Skeletal muscle tissue (tissue), 3 donors: ENCODE measurements at regions not wholly inside any gene's neighbourhood (a gene's known extent, or its start where the extent isn't known, plus 50 kb on each side); places are given as distances from the start of the nearest gene placed in this dataset.
"Not testable (repeated sequence)": the region's sequence is repeated elsewhere in the genome, so short reads cannot be mapped to it uniquely, and the experiment has no call there.

ENCODE experiments used
- H3K27ac ChIP-seq: one replicate; pipeline ENCODE4 v1.7.0; 2013; ENCODE audit warnings: mild to moderate bottlenecking, low read depth, low read length, inconsistent platforms
- H3K27me3 ChIP-seq, 3 donors: one replicate each; pipeline ENCODE4 v1.7.0; 2013; ENCODE audit warnings: low read length in 3 of 3; ENCODE audit not compliant: control insufficient read depth in 3 of 3, insufficient read depth in 3 of 3
- H3K36me3 ChIP-seq, 3 donors: one replicate each; pipeline ENCODE4 v1.7.0; 2013; ENCODE audit warnings: low read length in 3 of 3; ENCODE audit not compliant: control insufficient read depth in 3 of 3, insufficient read depth in 3 of 3
- H3K4me1 ChIP-seq, 3 donors: one replicate each; pipeline ENCODE4 v1.7.0; 2013; ENCODE audit warnings: low read length in 3 of 3, mild to moderate bottlenecking in 3 of 3; ENCODE audit not compliant: control insufficient read depth in 3 of 3, insufficient read depth in 3 of 3
- H3K4me3 ChIP-seq, 3 donors: one replicate each; pipeline ENCODE4 v1.7.0; 2013; ENCODE audit warnings: low read length in 3 of 3
- H3K9ac ChIP-seq, 3 donors: one replicate each; pipeline ENCODE4 v1.7.0; 2013; ENCODE audit warnings: low read length in 3 of 3, mild to moderate bottlenecking in 3 of 3, moderate library complexity in 2 of 3, low read depth in 1 of 3
- H3K9me3 ChIP-seq, 3 donors: one replicate each; pipeline ENCODE4 v1.7.0; 2013; ENCODE audit warnings: low read length in 3 of 3; ENCODE audit not compliant: control insufficient read depth in 3 of 3
- donor health status: Osteomylitis.

DNA sequence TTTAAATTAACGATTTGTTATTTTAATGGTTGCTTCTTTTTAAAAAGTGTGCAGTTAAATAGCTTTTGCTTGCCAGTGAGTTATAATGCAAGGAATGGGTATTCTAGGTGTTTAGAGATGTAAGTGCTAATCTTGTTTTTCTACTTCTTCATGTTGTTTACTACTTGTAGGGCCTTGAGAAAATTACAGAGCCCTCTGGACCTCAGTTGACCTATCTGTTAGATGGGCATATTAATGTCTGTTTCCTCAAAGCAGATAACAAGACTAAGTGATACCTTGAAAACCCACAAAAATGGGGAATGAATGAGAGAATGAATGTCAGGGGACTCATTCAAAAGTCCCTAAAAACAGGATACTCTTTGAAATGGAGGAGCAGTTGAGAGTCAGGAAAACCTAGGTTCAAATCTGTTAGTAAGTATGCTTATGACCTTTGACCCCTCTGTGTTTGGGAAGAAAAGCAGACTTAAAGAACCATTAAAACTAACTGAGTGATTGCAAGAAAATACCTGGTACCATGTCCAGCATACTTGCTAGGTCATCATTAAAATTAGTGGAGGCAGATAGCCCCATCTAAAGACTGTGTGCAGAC is 419.5 kb downstream of the EDEM1 start:
- H3K36me3 ChIP-seq, result no peaks in the 10 kb centered on the region

DNA sequence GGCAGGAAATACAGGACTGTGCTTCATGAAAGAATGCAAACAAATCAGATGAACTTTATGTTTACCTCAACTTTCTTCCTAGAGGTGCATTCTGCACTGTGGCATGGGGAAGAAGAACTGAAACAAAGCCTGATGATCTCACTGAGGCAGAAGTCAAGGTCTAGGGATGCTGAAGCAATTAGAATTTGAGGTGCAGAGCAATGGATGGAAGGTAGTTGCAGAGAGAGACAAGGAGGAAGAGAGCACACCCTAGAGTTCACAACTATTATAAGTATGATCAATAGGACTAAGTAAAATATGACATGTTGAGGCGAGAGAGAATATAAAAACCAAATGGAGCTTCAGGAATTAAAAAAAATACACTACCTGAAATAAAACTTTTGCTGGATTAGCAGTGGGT is 420.1 kb downstream of the EDEM1 start:
- Histone ChIP-seq H3K9ac (no peak overlapping the region), H3K9me3 (no peaks in the 10 kb centered on the region), H3K27ac (no peak overlapping the region), H3K27me3 (no peaks in the 10 kb centered on the region), H3K36me3 (no peaks in the 10 kb centered on the region), H3K4me1 (no peaks in the 10 kb centered on the region), H3K4me3 (no peak overlapping the region)

More for the DNA sequence above, 419.5 kb downstream of the EDEM1 start:
- Histone ChIP-seq H3K27ac (no peak overlapping the region), H3K27me3 (no peaks in the 10 kb centered on the region), H3K9ac (no peak overlapping the region), H3K9me3 (no peaks in the 10 kb centered on the region), H3K4me3 (no peak overlapping the region), H3K4me1 (no peaks in the 10 kb centered on the region)

DNA sequence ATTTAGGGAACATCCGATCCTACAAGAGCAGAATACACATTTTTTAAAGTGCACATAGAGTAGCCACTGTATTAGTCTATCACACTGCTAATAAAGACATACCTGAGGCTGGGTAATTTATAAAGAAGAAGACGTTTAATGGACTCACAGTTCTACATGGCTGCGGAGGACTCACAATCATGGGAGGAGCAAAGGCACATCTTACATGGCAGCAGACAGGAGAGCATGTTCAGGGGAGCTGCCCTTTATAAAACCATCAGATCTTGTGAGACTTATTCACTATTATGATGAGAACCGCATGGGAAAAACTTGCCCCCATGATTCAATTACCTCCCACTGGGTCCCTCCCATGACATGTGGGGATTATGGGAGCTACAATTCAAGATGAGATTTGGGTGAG is 421.5 kb downstream of the EDEM1 start:
- H3K27ac ChIP-seq, H3K9ac ChIP-seq, H3K4me3 ChIP-seq, H3K36me3 ChIP-seq, H3K9me3 ChIP-seq, H3K27me3 ChIP-seq, H3K4me1 ChIP-seq: not testable (repeated sequence)

- Histone ChIP-seq H3K9ac (no peak overlapping the region), H3K27me3 (no peaks in the 10 kb centered on the region), H3K4me1 (no peaks in the 10 kb centered on the region), H3K27ac (no peak overlapping the region), H3K9me3 (no peaks in the 10 kb centered on the region), H3K36me3 (no peaks in the 10 kb centered on the region), H3K4me3 (no peak overlapping the region)
Measured at GRCh38 chr3:5613599-5613998, 426.1 kb downstream of the EDEM1 start.

- Histone ChIP-seq H3K27ac (no peak overlapping the region), H3K27me3 (no peaks in the 10 kb centered on the region), H3K9ac (no peak overlapping the region), H3K9me3 (no peaks in the 10 kb centered on the region), H3K4me3 (no peak overlapping the region), H3K4me1 (no peaks in the 10 kb centered on the region), H3K36me3 (no peaks in the 10 kb centered on the region)
Measured at GRCh38 chr3:5616873-5617272, 429.4 kb downstream of the EDEM1 start.

DNA sequence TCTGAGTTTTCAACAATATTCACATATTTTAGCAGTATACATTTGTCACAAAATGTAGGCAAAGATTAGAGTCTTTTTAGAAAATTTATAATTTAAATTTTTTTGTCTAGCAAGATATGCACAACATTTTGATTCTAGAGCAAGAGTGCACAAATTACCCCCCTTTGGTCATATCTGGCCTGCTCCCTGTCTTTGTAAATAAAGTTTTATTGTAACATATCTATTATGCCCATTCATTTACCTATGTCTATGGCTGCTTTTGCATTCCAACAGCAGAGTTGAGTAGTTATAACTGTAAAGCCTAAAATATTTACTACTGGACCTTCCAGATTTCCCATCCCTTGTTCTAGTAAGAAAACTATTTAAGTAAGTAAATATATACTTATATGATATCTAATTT is 430.7 kb downstream of the EDEM1 start:
- H3K9ac ChIP-seq, result no peak overlapping the region
- H3K36me3 ChIP-seq, result no peaks in the 10 kb centered on the region
- H3K27ac ChIP-seq, result no peak overlapping the region
- no peaks in the 10 kb centered on the region for H3K27me3 ChIP-seq
- H3K4me1 ChIP-seq, result no peaks in the 10 kb centered on the region
- no peak overlapping the region for H3K4me3 ChIP-seq
- H3K9me3 ChIP-seq, result no peaks in the 10 kb centered on the region

DNA sequence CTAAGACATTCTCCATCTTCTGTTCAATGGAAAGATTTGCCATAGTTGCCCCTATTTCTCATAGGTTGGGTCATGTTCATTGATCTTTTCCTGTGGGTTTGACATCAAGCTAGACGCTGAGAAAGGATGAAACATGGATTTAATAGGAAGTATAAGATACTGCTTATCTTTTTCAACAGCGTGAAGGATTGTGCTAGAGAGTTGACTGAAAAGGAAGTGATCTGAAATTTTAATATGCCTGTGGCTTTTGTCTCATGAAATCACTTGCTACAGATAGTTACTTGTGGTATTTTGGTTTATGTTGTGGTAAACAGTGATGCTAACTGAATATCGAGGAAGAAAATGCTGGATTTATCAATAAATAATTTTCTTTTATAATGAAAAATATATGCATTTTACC is 442.9 kb downstream of the EDEM1 start:
- no peaks in the 10 kb centered on the region for H3K27me3 ChIP-seq
- H3K27ac ChIP-seq, result no peak overlapping the region
- H3K4me1 ChIP-seq, result no peaks in the 10 kb centered on the region
- H3K9me3 ChIP-seq, result no peaks in the 10 kb centered on the region
- no peaks in the 10 kb centered on the region for H3K36me3 ChIP-seq
- H3K9ac ChIP-seq, result no peak overlapping the region
- no peak overlapping the region for H3K4me3 ChIP-seq

DNA sequence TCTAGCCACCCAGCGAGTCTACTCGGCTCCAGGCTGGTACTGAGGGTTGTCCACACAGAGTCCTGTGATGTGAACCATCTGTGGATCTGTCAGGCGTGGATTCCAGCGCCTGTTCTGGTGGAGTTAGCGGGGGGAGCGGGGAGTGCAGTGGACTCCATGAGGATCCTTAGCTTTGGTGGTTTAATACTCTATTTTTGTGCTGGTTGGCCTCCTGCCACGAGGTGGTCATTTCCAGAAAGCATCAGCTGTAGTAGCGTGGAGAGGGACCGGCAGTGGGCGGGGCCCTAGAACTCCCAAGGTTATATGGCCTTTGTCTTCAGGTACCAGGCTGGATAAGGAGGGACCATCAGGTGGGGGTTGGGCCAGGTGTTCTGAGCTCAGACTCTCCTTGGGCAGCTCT is 446.5 kb downstream of the EDEM1 start:
- Histone ChIP-seq H3K27me3 (no peaks in the 10 kb centered on the region), H3K27ac (no peak overlapping the region), H3K36me3 (no peaks in the 10 kb centered on the region), H3K4me3 (no peak overlapping the region), H3K4me1 (no peaks in the 10 kb centered on the region), H3K9ac (no peak overlapping the region), H3K9me3 (peaks cover 0 to 2% (median 0%) of the 10 kb centered on the region in 3 donors)

DNA sequence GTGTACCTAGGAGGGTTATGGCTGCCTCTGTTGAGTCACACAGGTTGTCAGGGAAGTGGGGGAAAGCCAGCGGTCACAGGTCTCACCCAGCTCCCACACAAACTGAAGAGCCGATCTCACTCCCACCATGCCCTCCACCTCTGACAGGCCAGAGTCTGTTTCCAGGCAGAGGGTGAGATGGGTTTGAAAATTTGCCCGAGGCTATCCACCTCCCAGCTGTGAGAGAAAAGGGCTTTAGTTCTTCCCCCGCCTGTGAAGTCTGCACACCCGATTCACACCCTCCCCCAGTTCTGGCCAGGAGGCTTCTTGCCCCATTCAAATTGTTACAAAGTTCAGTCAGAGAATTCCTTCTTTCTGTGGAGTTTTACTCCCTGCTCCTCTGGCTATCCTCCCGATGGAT is 446.9 kb downstream of the EDEM1 start:
- Histone ChIP-seq H3K36me3 (no peaks in the 10 kb centered on the region), H3K9me3 (peaks cover 0 to 5% (median 3%) of the 10 kb centered on the region in 3 donors), H3K4me3 (no peak overlapping the region), H3K4me1 (no peaks in the 10 kb centered on the region), H3K27me3 (no peaks in the 10 kb centered on the region), H3K27ac (no peak overlapping the region), H3K9ac (no peak overlapping the region)

GRCh38 chr3:5635746-5636145 is 448.2 kb downstream of the EDEM1 start:
- H3K36me3 ChIP-seq, result no peaks in the 10 kb centered on the region
- no peak overlapping the region for H3K9ac ChIP-seq
- H3K27me3 ChIP-seq, result no peaks in the 10 kb centered on the region
- H3K4me3 ChIP-seq, result no peak overlapping the region
- no peak overlapping the region for H3K27ac ChIP-seq
- peaks cover 0 to 5% (median 4%) of the 10 kb centered on the region in 3 donors for H3K9me3 ChIP-seq
- no peaks in the 10 kb centered on the region for H3K4me1 ChIP-seq

- Histone ChIP-seq H3K4me3 (no peak overlapping the region), H3K27ac (no peak overlapping the region), H3K9ac (no peak overlapping the region), H3K9me3 (peaks cover 0 to 5% (median 4%) of the 10 kb centered on the region in 3 donors), H3K27me3 (no peaks in the 10 kb centered on the region), H3K4me1 (no peaks in the 10 kb centered on the region), H3K36me3 (no peaks in the 10 kb centered on the region)
Measured at GRCh38 chr3:5638550-5638949, 451.0 kb downstream of the EDEM1 start.
